ENCODE measurements at regions not wholly inside any gene's neighbourhood (a gene's known extent, or its start where the extent isn't known, plus 50 kb on each side); places are given as distances from the start of the nearest gene placed in this dataset.
"Not testable (repeated sequence)": the region's sequence is repeated elsewhere in the genome, so short reads cannot be mapped to it uniquely, and the experiment has no call there.

- no peak for DNase-seq
These were observed 85.2 kb downstream of the POLR1F start for GRCh38 chr7:19623676-19624075.

GRCh38 chr7:19621740-19622139, 87.1 kb downstream of the POLR1F start:
- no peak for DNase-seq

GRCh38 chr7:19620470-19620869, 88.4 kb downstream of the POLR1F start:
- DNase-seq, result no peak

- DNase-seq, result no peak
These were observed 89.7 kb downstream of the POLR1F start for GRCh38 chr7:19619122-19619521.

- no peak for DNase-seq
These were observed 90.9 kb downstream of the POLR1F start for GRCh38 chr7:19617901-19618300.

GRCh38 chr7:19610194-19610943, 98.5 kb downstream of the POLR1F start:
- no peak for DNase-seq

- no peak for DNase-seq
These were observed 119.4 kb downstream of the POLR1F start for GRCh38 chr7:19589446-19589845.

- DNase-seq, result no peak
These were observed 121.5 kb downstream of the POLR1F start for GRCh38 chr7:19587291-19587690.

- no peak for DNase-seq
These were observed 123.1 kb downstream of the POLR1F start for GRCh38 chr7:19585761-19586160.

GRCh38 chr7:19575909-19576557, 132.8 kb downstream of the POLR1F start:
- no peak for DNase-seq

GRCh38 chr7:19574131-19574530, 134.7 kb downstream of the POLR1F start:
- DNase-seq, result no peak

- no peak for DNase-seq
These were observed 136.3 kb downstream of the POLR1F start for GRCh38 chr7:19572566-19572965.

GRCh38 chr7:19567011-19567410, 141.8 kb downstream of the POLR1F start:
- no peak for DNase-seq

GRCh38 chr7:19565602-19566001, 143.2 kb downstream of the POLR1F start:
- DNase-seq, result no peak

GRCh38 chr7:19561121-19561805, 147.6 kb downstream of the POLR1F start:
- no peak for DNase-seq

GRCh38 chr7:19560111-19560883, 148.5 kb downstream of the POLR1F start:
- DNase-seq, result peak; percentile 2

GRCh38 chr7:19558527-19558926, 150.3 kb downstream of the POLR1F start:
- no peak for DNase-seq

- no peak for DNase-seq
These were observed 150.9 kb downstream of the POLR1F start for GRCh38 chr7:19557726-19558465.

- no peak for DNase-seq
These were observed 154.3 kb downstream of the POLR1F start for GRCh38 chr7:19554581-19554980.

GRCh38 chr7:19552576-19552975, 156.3 kb downstream of the POLR1F start:
- DNase-seq, result no peak

- DNase-seq, result not testable (repeated sequence)
These were observed 159.6 kb downstream of the POLR1F start for GRCh38 chr7:19549246-19549645.

GRCh38 chr7:19537942-19538401, 170.9 kb downstream of the POLR1F start:
- no peak for DNase-seq

All from NCI-H2171 treated with DMSO at 0.1 percent for 48 hours (cell line).